ENCODE measurements at regions not wholly inside any gene's neighbourhood (a gene's known extent, or its start where the extent isn't known, plus 50 kb on each side); places are given as distances from the start of the nearest gene placed in this dataset.

DNA sequence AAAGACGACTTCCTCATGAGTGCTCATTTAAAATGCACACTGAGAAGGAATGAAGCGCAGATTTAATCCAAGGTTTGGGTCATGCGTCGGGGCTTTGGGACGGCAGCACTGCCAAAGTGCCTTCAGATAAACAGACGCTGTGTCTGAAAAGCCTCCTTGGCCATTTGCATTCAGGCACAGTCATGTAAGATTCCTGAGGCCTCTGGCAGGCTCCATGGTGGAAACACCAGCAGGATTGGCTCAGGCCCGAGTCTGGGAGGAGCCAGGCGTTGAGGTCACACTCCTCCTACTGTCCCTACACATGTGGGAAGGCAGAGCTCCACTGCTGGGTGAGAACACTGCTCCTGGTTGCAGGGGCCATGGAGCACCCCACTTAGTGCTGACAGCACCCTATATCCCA, 113.3 kb upstream of the KL start:
- no peaks in the 10 kb centered on the region for H3K27me3 ChIP-seq
- H3K9ac ChIP-seq, result no peak overlapping the region
- H3K27ac ChIP-seq, result no peak overlapping the region
- no peak overlapping the region for H3K4me3 ChIP-seq
- no peaks in the 10 kb centered on the region for H4K20me1 ChIP-seq
- H3K4me2 ChIP-seq, result no peak overlapping the region
- H3K9me3 ChIP-seq (replicated peaks in 1 of 11), result no peaks in the 10 kb centered on the region
- no peak for TF ChIP-seq Cebpa-rat (IDR thresholded peaks at IDR 0.05)
- peaks cover 0 to 10% (median 0%) of the 10 kb centered on the region in 10 experiments; a peak in 3 of 20 replicates for H3K4me1 ChIP-seq
- H3K36me3 ChIP-seq, result no peaks in the 10 kb centered on the region

DNA sequence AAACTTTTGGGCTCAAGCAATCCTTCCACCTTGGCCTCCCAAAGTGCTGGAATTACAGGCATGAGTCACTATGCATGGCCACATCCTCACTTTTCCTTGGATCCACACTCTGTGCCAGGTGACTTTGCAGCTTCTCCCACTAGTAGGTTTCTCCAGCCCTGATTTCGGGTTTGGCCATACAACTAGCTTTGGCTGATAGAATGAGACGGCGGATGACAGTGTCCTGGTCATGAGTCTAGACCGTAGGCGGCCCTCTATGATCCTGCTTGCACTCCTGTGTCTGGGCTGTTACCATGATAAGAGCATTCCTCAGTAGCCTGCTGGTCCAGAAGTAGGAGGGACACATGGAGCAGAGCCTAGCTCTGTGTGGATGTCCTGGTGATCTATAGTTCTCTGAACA, 112.5 kb upstream of the KL start:
- H3K27me3 ChIP-seq, result no peaks in the 10 kb centered on the region

DNA sequence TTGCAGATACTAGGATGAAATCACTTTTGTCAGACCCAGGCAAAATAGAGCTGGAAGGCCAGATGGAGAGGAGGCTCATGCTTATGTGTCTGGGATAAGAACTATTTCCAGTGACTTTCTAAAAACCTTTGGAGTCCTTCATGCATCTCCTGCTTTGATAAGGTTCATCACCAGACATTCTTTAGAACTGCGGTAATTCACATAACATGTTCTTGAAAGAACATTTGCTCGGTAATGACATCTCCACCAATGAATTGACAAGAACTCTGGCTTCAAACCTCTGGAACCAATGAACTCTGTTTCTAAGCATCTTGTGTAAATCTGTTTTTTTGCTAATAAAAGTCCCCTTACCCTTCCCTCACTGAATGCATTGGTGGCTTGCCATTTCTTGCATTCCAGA, 112.0 kb upstream of the KL start:
- H3K9ac ChIP-seq, result no peak overlapping the region
- TF ChIP-seq Cebpa-rat (IDR thresholded peaks at IDR 0.05), result no peak
- H3K36me3 ChIP-seq, result no peaks in the 10 kb centered on the region
- no peak overlapping the region for H3K27ac ChIP-seq
- H3K4me2 ChIP-seq, result no peak overlapping the region
- no peaks in the 10 kb centered on the region for H3K27me3 ChIP-seq
- H3K4me3 ChIP-seq, result no peak overlapping the region
- H3K4me1 ChIP-seq, result peaks cover 0 to 10% (median 0%) of the 10 kb centered on the region in 10 experiments; a peak in 3 of 20 replicates
- H4K20me1 ChIP-seq, result no peaks in the 10 kb centered on the region
- no peaks in the 10 kb centered on the region for H3K9me3 ChIP-seq (replicated peaks in 1 of 11)

More for the DNA sequence above, 112.5 kb upstream of the KL start:
- Histone ChIP-seq H4K20me1 (no peaks in the 10 kb centered on the region), H3K4me2 (no peak overlapping the region), H3K36me3 (no peaks in the 10 kb centered on the region), H3K27ac (no peak overlapping the region), H3K9ac (no peak overlapping the region), H3K4me3 (no peak overlapping the region), H3K4me1 (peaks cover 0 to 10% (median 0%) of the 10 kb centered on the region in 10 experiments; a peak in 3 of 20 replicates), H3K9me3 (replicated peaks in 1 of 11) (no peaks in the 10 kb centered on the region)
- TF ChIP-seq Cebpa-rat (IDR thresholded peaks at IDR 0.05), result no peak

DNA sequence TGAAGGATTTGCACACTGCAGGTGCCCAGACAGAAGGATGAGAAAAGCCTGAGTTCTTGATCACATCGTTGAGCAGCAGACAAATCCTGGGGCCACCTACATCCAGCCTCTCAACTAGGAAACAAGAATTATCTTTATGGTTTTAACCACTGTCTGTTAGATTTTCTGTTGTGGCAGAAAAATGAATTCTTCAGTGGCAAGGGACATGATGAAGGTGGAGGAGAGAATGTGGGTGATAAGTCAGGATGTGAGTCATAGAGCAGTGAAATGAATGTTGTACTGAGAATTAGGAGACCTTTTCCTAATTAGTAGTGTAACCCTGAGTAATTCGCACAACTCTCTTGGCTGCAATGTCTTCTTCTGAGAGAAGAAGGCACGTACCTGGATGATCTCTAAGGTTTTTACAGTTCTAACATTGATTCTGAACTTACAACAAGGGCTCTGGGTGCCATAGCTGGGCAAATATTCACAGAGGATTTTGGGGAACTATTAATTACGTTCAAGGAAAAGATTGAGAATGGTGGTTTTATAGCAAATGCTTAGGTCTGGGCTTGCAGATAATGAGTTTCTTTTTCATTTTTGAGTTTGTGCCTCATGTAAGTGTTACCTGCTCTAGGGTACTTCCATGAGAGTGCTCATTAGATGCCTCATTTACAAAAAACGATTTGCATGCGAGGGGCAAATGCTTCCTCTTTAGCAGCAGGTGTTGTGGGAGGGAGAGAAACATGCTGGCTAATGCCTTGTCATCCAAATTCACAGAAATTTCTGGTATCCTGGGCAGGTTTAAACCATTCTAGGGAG, 111.0 kb upstream of the KL start:
- Histone ChIP-seq H3K27me3 (no peaks in the 10 kb centered on the region), H3K4me2 (peak overlapping the region in 1 of 11 experiments; percentile 5; a peak in 1 of 22 replicates), H3K9ac (no peak overlapping the region), H3K4me1 (peaks cover 0 to 11% (median 0%) of the 10 kb centered on the region in 10 experiments; a peak in 4 of 20 replicates), H3K4me3 (no peak overlapping the region), H4K20me1 (no peaks in the 10 kb centered on the region), H3K27ac (no peak overlapping the region), H3K9me3 (replicated peaks in 1 of 11) (no peaks in the 10 kb centered on the region), H3K36me3 (no peaks in the 10 kb centered on the region)
- no peak for TF ChIP-seq Cebpa-rat (IDR thresholded peaks at IDR 0.05)

DNA sequence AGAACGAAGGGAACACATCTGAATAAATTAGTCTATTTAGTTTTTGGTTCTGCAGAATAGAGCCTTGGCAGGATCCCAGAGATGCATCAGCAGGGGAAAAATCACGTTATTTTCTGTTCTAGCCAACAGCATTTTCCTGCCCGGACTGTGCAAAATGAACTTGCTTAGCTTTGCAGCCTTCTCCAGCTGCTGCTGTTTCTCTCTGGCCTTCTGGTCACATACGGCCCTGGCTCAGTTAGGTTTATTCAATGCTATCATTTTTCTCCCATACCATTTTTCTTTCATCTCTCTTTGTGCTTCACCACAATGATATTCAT, 110.4 kb upstream of the KL start:
- peaks cover 0 to 15% (median 0%) of the 10 kb centered on the region in 10 experiments; a peak in 4 of 20 replicates for H3K4me1 ChIP-seq
- no peak overlapping the region for H3K27ac ChIP-seq
- no peak overlapping the region for H3K4me2 ChIP-seq
- no peaks in the 10 kb centered on the region for H3K9me3 ChIP-seq (replicated peaks in 1 of 11)
- no peak overlapping the region for H3K4me3 ChIP-seq
- H3K27me3 ChIP-seq, result no peaks in the 10 kb centered on the region
- no peak overlapping the region for H3K9ac ChIP-seq
- TF ChIP-seq Cebpa-rat (IDR thresholded peaks at IDR 0.05), result no peak
- no peaks in the 10 kb centered on the region for H3K36me3 ChIP-seq
- no peaks in the 10 kb centered on the region for H4K20me1 ChIP-seq

DNA sequence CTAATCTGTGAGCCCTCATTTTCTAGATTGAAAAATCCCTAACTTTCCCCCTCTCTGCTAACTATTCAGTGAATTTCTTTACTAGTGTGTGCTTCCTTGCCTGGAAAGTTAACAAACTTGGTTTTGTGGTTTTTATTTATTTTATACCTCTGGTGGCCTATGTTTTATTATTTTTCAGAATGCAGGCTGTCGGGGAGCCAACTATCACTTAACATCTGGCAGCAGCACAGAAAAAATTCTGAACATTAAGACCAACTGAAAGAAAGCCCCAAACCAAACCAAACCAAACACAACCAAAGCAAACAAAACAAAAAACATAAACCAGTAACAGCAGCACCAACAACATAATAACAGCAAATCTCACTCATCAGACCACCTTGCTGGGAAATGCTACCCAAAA, 109.0 kb upstream of the KL start:
- no peak overlapping the region for H3K4me3 ChIP-seq
- no peaks in the 10 kb centered on the region for H3K27me3 ChIP-seq
- no peaks in the 10 kb centered on the region for H3K36me3 ChIP-seq
- no peak overlapping the region for H3K9ac ChIP-seq
- no peaks in the 10 kb centered on the region for H4K20me1 ChIP-seq
- H3K9me3 ChIP-seq (replicated peaks in 1 of 11), result no peaks in the 10 kb centered on the region
- H3K4me2 ChIP-seq, result no peak overlapping the region
- H3K4me1 ChIP-seq, result peaks cover 0 to 16% (median 0%) of the 10 kb centered on the region in 10 experiments; a peak in 4 of 20 replicates
- no peak overlapping the region for H3K27ac ChIP-seq
- TF ChIP-seq Cebpa-rat (IDR thresholded peaks at IDR 0.05), result no peak

DNA sequence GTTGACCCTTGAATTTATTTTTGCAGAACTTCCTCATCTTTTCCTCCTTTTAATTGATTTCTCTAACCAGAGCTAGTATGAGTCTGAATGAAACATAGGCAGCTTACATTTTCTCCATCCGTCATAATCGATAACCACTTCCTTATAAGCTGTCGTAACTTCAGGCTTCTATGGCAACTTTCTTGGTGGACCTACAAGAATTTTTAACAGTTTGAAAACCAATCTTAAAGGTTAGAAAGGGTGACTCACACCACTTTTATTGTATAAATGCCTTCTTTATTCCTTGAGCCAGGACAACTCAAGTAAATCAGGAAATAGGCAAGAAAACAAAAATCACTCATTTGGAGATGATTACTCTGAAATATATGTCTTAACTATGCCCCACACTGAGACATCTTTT, 105.7 kb upstream of the KL start:
- no peak for TF ChIP-seq Cebpa-rat (IDR thresholded peaks at IDR 0.05)
- Histone ChIP-seq H3K9ac (no peak overlapping the region), H3K4me1 (peaks cover 0 to 9% (median 0%) of the 10 kb centered on the region in 10 experiments; a peak in 4 of 20 replicates), H3K36me3 (no peaks in the 10 kb centered on the region), H3K4me3 (no peak overlapping the region), H4K20me1 (no peaks in the 10 kb centered on the region), H3K9me3 (replicated peaks in 1 of 11) (no peaks in the 10 kb centered on the region), H3K4me2 (0 out of 22 replicates have a peak overlapping the region, but pooled peaks of 1 of the 11 experiments have one; percentile 12), H3K27me3 (no peaks in the 10 kb centered on the region), H3K27ac (no peak overlapping the region)

DNA sequence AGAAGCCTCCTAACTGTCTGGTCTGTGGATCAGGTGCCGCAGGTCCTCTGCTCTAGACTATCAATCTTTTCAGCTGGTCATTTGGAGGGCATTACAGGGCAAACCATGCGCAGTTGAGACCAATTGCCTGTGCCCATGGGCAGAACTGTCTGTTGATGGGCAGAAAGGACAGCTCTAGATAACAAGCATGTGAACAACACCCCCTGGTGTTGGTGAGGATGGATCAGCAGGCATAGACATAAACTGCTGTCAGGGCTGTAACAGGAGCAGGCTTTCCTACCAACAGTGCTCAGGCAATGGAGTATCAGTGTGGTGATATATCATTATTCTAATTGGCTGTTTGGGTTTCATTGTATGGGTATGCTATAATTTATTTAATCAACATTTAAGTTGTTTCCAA, 104.7 kb upstream of the KL start:
- Histone ChIP-seq H3K27me3 (no peaks in the 10 kb centered on the region), H3K4me2 (no peak overlapping the region), H3K9ac (no peak overlapping the region), H3K27ac (no peak overlapping the region), H3K36me3 (no peaks in the 10 kb centered on the region), H3K4me3 (no peak overlapping the region), H3K4me1 (peaks cover 0 to 9% (median 0%) of the 10 kb centered on the region in 10 experiments; a peak in 3 of 20 replicates), H3K9me3 (replicated peaks in 1 of 11) (peaks cover 0 to 5% (median 2%) of the 10 kb centered on the region in 11 experiments; a peak in 7 of 22 replicates), H4K20me1 (no peaks in the 10 kb centered on the region)
- TF ChIP-seq Cebpa-rat (IDR thresholded peaks at IDR 0.05), result no peak

DNA sequence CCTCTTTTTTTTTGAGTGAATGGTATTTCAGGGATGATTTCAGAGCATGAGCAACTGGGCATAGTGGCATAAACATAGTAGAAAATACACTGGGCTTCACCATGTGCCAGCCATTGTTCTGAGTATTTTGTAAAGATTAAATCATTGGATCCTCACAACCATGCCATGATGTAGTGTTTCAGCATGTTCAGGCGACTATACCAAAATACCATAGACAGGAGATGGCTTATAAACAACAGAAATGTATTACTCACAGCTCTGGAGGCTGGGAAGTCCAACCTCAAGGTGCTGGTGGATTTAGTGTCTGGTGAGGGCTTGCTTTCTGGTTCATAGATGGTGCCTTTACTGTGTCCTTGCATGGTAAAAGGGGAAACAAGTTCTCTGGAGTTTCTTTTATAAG, 101.5 kb upstream of the KL start:
- Histone ChIP-seq H3K27me3 (no peaks in the 10 kb centered on the region), H3K9me3 (replicated peaks in 1 of 11) (peaks cover 0 to 16% (median 11%) of the 10 kb centered on the region in 11 experiments; a peak in 11 of 22 replicates), H4K20me1 (no peaks in the 10 kb centered on the region), H3K36me3 (no peaks in the 10 kb centered on the region), H3K4me1 (peaks cover 0 to 9% (median 0%) of the 10 kb centered on the region in 10 experiments; a peak in 3 of 20 replicates), H3K4me2 (no peak overlapping the region), H3K27ac (no peak overlapping the region), H3K9ac (no peak overlapping the region), H3K4me3 (no peak overlapping the region)
- TF ChIP-seq Cebpa-rat (IDR thresholded peaks at IDR 0.05), result no peak

DNA sequence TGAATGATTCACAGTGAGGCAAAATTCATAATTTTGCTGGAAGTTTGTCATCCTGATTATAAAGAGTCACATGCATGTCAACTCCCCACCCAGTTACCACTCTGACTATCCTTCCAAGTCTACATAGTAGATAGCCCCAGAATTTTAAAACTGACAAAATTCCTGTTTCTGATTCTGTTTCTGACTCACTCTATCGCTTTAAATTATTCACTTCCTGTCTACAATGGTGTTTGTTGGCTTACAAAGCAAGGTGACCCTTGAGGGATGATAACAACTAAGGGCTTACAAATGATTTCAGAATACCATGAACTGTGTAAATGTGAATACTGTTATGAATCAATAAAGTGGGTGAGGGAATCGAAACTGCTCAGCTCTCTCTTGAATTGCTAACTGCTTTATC, 98.7 kb upstream of the KL start:
- Histone ChIP-seq H4K20me1 (no peaks in the 10 kb centered on the region), H3K27ac (no peak overlapping the region)

More for the DNA sequence above, 98.7 kb upstream of the KL start:
- H3K36me3 ChIP-seq, result no peaks in the 10 kb centered on the region
- no peak overlapping the region for H3K4me2 ChIP-seq
- H3K9me3 ChIP-seq (replicated peaks in 1 of 11), result peaks cover 0 to 16% (median 11%) of the 10 kb centered on the region in 11 experiments; a peak in 11 of 22 replicates
- H3K4me3 ChIP-seq, result no peak overlapping the region
- no peaks in the 10 kb centered on the region for H3K27me3 ChIP-seq
- no peaks in the 10 kb centered on the region for H3K4me1 ChIP-seq
- no peak for TF ChIP-seq Cebpa-rat (IDR thresholded peaks at IDR 0.05)
- no peak overlapping the region for H3K9ac ChIP-seq

Data from BLaER1 treated with 17β-estradiol and CSF1 and Interleukin-3, amounts not matched to agents 10 nM and 100 nM (cell line).